NB4 (cell line): ENCODE measurements at regions not wholly inside any gene's neighbourhood (a gene's known extent, or its start where the extent isn't known, plus 50 kb on each side); places are given as distances from the start of the nearest gene placed in this dataset.
"Not testable (repeated sequence)": the region's sequence is repeated elsewhere in the genome, so short reads cannot be mapped to it uniquely, and the experiment has no call there.

Experiments
- DNase-seq: peaks from one replicate; pipeline ENCODE4 v3.0.0; 2010; ENCODE audit warnings: low read depth
- H3K4me3 ChIP-seq: one replicate; pipeline ENCODE4 v1.5.1; 2011; ENCODE audit warnings: mild to moderate bottlenecking, low read depth, low read length, moderate library complexity
- MYC ChIP-seq: IDR thresholded peaks from 2 replicates; pipeline ENCODE4 v1.6.1; 2011; ENCODE audit warnings: low read depth, low read length
- POLR2A ChIP-seq: IDR thresholded peaks from 2 replicates; pipeline ENCODE4 v1.6.1; 2011; ENCODE audit warnings: mild to moderate bottlenecking; ENCODE audit not compliant: insufficient read length; ENCODE audit errors: extremely low read depth
- TF ChIP-seq, protein P1 (sequence below): IDR thresholded peaks from 2 replicates; pipeline ENCODE4 v1.6.1; 2011; ENCODE audit warnings: low read depth, low read length
- TF ChIP-seq, protein P2 (sequence below): IDR thresholded peaks from one replicate; pipeline ENCODE4 v1.5.1; 2012; ENCODE audit warnings: low read depth, low read length

DNA sequence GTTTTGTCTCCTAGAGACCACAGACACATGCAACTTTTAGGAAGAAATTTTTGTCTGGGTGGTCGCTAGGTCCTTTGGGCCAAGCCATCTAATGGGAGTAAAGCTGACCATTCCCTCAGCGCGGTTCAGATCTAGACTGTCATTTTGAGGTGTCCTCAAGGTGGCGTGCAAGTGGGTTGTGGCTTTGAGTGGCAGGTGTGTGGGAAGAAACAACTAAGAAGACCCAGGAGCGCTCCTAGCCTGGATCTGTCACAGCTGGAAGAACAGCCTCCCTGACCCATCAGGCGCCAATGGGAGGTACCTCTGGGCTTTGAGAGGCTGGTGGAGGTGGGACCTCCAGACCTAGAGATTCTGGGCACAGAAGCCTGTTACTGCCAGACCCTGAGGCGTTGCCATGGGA, 645.1 kb downstream of the KCNJ18 start:
- TF ChIP-seq, protein P1, sequence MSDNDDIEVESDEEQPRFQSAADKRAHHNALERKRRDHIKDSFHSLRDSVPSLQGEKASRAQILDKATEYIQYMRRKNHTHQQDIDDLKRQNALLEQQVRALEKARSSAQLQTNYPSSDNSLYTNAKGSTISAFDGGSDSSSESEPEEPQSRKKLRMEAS: no peak
- TF ChIP-seq, protein P2, sequence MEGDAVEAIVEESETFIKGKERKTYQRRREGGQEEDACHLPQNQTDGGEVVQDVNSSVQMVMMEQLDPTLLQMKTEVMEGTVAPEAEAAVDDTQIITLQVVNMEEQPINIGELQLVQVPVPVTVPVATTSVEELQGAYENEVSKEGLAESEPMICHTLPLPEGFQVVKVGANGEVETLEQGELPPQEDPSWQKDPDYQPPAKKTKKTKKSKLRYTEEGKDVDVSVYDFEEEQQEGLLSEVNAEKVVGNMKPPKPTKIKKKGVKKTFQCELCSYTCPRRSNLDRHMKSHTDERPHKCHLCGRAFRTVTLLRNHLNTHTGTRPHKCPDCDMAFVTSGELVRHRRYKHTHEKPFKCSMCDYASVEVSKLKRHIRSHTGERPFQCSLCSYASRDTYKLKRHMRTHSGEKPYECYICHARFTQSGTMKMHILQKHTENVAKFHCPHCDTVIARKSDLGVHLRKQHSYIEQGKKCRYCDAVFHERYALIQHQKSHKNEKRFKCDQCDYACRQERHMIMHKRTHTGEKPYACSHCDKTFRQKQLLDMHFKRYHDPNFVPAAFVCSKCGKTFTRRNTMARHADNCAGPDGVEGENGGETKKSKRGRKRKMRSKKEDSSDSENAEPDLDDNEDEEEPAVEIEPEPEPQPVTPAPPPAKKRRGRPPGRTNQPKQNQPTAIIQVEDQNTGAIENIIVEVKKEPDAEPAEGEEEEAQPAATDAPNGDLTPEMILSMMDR: no peak
- TF ChIP-seq MYC (no peak), POLR2A (no peak)
- DNase-seq: no peak

DNA sequence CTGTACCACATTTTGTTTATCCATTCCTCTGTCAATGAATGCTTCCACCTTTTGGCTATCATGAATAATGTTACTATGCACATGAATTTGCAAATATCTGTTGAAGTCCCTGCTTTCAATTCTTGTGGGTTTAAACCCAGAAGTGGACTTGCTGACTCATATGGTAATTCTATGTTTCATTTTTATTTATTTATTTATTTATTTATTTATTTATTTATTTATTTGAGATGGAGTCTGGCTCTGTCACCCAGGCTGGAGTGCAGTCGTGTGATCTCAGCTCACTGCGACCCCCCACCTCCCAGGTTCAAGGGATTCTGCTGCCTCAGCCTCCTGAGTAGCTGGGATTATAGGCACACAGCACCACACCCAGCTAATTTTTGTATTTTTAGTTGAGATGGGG, 664.3 kb downstream of the KCNJ18 start:
- DNase-seq, H3K4me3 ChIP-seq: not testable (repeated sequence)

More for the DNA sequence above, 645.1 kb downstream of the KCNJ18 start:
- H3K4me3 ChIP-seq: no peak overlapping the region

DNA sequence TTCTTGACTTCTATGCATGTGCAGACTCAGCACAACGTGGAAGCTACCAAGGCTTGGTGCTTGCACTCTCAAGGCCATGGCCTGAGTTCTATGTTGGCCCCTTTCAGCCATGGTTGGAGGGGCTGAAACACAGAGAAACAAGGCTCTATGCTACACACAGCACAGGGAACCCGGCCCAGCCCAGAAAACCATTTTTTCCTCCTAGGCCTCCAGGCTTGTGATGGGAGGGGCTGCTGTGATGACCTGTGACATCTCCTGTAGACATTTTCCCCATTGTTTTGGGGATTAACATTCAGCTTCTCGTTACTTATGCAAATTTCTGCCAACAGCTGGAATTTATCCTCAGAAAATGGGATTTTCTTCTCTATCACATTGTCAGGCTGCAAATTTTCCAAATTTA, 678.7 kb downstream of the KCNJ18 start:
- DNase-seq, H3K4me3 ChIP-seq: not testable (repeated sequence)

DNA sequence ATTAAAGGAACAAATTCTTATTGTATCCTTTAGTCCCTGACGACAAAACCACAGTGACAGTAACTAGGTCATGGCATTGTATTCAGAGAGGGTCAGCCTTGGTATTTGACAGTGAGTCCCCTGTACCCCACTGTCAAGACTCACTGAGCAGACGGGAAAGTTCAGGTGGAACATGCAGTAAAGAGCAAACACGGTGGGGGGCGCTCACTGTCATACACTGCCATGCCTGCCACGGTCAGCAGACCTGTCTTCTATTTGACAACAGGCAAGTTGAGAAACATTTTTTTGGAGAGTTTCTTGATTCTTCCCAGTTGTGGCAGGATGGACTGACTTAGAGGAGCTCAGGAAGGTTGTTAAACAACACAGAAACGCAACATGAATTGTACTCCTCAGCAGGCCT, 681.6 kb downstream of the KCNJ18 start:
- TF ChIP-seq MYC: no peak
- TF ChIP-seq, protein P1: no peak
- DNase-seq: no peak
- H3K4me3 ChIP-seq: no peak overlapping the region

DNA sequence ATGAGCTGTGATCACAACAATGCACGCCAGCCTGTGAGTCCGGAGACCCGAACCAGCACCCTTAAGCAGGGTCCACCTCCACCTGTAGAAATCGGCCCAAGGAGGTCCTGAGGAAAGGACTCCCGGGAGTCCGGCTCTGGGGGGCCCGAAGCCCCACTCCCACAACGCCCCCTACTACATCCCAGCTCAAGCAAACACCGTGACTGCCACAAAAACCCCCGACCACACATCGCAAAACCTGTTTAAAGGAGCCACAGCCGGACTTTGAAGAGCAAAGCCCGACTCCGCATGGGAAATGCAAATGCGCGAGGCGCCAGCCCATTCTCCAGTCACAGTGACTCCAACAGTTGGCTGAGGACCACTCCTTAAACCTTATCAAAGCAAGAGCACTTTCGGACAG, 682.4 kb downstream of the KCNJ18 start:
- no peak for TF ChIP-seq MYC
- TF ChIP-seq, protein P1: no peak
- TF ChIP-seq POLR2A: no peak
- TF ChIP-seq, protein P2: no peak
- DNase-seq: no peak
- H3K4me3 ChIP-seq: no peak overlapping the region

DNA sequence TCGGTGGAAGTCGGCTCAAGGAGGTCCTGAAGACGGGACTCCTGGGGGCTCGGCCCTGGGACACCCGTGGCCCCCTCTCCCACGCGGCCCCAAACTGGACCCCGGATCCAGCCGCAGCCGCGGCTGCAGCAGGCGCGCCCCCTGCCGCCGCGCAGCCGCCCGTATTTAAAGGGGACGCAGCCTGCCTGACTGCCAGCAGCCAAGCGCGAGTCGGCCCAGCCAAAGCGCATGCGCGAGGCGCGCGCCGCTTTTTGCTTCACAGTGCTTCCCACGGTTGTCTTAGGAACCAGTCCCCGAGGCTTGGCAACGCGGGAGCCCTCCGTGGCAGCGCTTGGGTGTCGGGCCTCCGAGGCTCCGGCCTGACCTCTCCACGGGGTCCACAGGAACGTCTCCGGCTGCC, 684.4 kb downstream of the KCNJ18 start:
- not testable (repeated sequence) for DNase-seq, H3K4me3 ChIP-seq

DNA sequence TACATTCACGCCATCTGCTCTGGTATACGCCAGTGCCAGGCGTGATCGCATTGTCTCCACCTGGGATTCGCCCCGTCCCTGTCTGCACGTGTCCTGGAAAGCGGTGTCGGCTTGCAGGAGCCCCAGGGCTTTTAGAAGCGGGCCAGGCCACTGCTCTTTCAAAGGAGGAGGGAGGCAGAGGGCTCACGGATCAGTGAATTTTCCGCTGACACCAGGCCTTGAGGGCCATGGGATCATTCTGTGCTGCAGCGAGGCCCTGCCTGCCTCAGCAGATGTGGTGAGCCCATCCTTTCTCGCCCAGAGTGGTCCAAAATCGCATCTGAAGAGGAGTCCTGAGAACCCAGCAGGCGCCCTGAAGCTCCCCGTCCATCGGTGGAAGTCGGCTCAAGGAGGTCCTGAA, 686.4 kb downstream of the KCNJ18 start:
- DNase-seq, H3K4me3 ChIP-seq: not testable (repeated sequence)

DNA sequence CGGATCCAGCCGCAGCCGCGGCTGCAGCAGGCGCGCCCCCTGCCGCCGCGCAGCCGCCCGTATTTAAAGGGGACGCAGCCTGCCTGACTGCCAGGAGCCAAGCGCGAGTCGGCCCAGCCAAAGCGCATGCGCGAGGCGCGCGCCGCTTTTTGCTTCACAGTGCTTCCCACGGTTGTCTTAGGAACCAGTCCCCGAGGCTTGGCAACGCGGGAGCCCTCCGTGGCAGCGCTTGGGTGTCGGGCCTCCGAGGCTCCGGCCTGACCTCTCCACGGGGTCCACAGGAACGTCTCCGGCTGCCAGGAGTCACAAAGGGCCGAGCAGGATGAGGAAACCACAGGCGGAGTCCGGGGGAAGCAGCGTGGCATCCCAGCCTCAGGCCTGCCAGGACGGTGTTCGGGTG, 689.3 kb downstream of the KCNJ18 start:
- not testable (repeated sequence) for H3K4me3 ChIP-seq, DNase-seq

DNA sequence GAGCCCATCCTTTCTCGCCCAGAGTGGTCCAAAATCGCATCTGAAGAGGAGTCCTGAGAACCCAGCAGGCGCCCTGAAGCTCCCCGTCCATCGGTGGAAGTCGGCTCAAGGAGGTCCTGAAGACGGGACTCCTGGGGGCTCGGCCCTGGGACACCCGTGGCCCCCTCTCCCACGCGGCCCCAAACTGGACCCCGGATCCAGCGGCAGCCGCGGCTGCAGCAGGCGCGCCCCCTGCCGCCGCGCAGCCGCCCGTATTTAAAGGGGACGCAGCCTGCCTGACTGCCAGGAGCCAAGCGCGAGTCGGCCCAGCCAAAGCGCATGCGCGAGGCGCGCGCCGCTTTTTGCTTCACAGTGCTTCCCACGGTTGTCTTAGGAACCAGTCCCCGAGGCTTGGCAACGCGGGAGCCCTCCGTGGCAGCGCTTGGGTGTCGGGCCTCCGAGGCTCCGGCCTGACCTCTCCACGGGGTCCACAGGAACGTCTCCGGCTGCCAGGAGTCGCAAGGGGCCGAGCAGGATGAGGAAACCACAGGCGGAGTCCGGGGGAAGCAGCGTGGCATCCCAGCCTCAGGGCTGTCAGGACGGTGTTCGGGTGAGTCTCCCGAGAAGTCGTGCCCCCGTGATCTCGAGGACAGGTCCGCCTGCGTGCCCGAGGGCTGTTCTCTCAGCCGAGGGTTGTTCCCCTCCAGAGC, 691.6 kb downstream of the KCNJ18 start:
- DNase-seq, H3K4me3 ChIP-seq: not testable (repeated sequence)

DNA sequence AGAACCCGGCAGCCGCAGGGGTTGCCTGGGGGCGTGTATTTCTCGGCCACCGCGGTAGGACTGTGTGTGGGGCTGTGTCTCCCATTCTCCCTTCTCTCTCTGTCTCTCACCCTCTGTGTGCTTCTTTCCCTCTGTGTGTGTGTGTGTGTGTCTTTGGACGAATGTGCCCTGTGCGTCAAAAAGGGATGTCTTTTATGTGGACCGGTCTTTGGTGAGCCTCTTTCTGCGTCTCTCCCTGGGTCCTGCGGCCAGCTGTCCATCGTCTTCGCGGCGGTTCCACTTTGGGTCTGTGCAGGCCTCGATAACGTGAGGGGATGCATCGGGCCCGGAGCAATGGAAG, 692.1 kb downstream of the KCNJ18 start:
- DNase-seq, H3K4me3 ChIP-seq: not testable (repeated sequence)

DNA sequence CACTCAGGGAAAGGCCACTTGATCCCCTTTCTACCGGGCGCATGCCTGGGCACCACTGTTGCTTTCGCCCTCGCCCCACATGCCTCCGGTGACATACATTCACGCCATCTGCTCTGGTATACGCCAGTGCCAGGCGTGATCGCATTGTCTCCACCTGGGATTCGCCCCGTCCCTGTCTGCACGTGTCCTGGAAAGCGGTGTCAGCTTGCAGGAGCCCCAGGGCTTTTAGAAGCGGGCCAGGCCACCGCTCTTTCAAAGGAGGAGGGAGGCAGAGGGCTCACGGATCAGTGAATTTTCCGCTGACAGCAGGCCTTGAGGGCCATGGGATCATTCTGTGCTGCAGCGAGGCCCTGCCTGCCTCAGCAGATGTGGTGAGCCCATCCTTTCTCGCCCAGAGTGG, 706.1 kb downstream of the KCNJ18 start:
- not testable (repeated sequence) for H3K4me3 ChIP-seq, DNase-seq

DNA sequence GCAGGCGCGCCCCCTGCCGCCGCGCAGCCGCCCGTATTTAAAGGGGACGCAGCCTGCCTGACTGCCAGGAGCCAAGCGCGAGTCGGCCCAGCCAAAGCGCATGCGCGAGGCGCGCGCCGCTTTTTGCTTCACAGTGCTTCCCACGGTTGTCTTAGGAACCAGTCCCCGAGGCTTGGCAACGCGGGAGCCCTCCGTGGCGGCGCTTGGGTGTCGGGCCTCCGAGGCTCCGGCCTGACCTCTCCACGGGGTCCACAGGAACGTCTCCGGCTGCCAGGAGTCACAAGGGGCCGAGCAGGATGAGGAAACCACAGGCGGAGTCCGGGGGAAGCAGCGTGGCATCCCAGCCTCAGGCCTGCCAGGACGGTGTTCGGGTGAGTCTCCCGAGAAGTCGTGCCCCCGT, 706.7 kb downstream of the KCNJ18 start:
- not testable (repeated sequence) for DNase-seq, H3K4me3 ChIP-seq

DNA sequence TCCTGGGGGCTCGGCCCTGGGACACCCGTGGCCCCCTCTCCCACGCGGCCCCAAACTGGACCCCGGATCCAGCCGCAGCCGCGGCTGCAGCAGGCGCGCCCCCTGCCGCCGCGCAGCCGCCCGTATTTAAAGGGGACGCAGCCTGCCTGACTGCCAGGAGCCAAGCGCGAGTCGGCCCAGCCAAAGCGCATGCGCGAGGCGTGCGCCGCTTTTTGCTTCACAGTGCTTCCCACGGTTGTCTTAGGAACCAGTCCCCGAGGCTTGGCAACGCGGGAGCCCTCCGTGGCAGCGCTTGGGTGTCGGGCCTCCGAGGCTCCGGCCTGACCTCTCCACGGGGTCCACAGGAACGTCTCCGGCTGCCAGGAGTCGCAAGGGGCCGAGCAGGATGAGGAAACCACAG, 712.8 kb downstream of the KCNJ18 start:
- DNase-seq: not testable (repeated sequence)

More for the DNA sequence above, 712.8 kb downstream of the KCNJ18 start:
- H3K4me3 ChIP-seq: not testable (repeated sequence)
